Neural progenitor cell (in vitro differentiated cells): ENCODE measurements at regions not wholly inside any gene's neighbourhood (a gene's known extent, or its start where the extent isn't known, plus 50 kb on each side); places are given as distances from the start of the nearest gene placed in this dataset.

Experiments used
- DNase-seq: peaks from one replicate; pipeline ENCODE4 v3.0.0-alpha.2; 2016; ENCODE audit warnings: low spot score
- H2AFZ ChIP-seq: fragments of 200-600 bp; sonication (generic); replicated peaks from 2 replicates; pipeline ENCODE4 v1.6.1; 2016; ENCODE audit warnings: antibody characterized with exemption
- H3F3A ChIP-seq: fragments of 200-600 bp; sonication (generic); 2 replicates; pipeline ENCODE4 v1.6.1; 2016; ENCODE audit warnings: antibody characterized with exemption, low read depth
- H3K27ac ChIP-seq: fragments of 200-600 bp; sonication (generic); 2 replicates; pipeline ENCODE4 v1.5.1; 2016; ENCODE audit warnings: mild to moderate bottlenecking
- H3K27me3 ChIP-seq: fragments of 200-600 bp; sonication (generic); 2 replicates; pipeline ENCODE4 v1.6.1; 2016; ENCODE audit warnings: mild to moderate bottlenecking, moderate library complexity
- H3K36me3 ChIP-seq: fragments of 200-600 bp; sonication (generic); 2 replicates; pipeline ENCODE4 v1.5.1; 2016
- H3K4me1 ChIP-seq: fragments of 200-600 bp; sonication (generic); 2 replicates; pipeline ENCODE4 v1.6.1; 2016; ENCODE audit warnings: mixed run types
- H3K4me2 ChIP-seq: fragments of 200-600 bp; sonication (generic); 2 replicates; pipeline ENCODE4 v1.6.1; 2016
- H3K4me3 ChIP-seq: fragments of 200-600 bp; sonication (generic); 2 replicates; pipeline ENCODE4 v1.5.1; 2016
- H3K79me2 ChIP-seq: fragments of 200-600 bp; sonication (generic); 2 replicates; pipeline ENCODE4 v1.6.1; 2016; ENCODE audit warnings: low read depth
- H3K9ac ChIP-seq: fragments of 200-600 bp; sonication (generic); 2 replicates; pipeline ENCODE4 v1.6.1; 2016
- H3K9me3 ChIP-seq: fragments of 200-600 bp; sonication (generic); 2 replicates; pipeline ENCODE4 v1.5.1; 2016; ENCODE audit warnings: low read depth
- H4K20me1 ChIP-seq: fragments of 200-600 bp; sonication (generic); 2 replicates; pipeline ENCODE4 v1.6.1; 2016; ENCODE audit warnings: low read depth
- H3K27ac Mint-ChIP-seq: 3 replicates; pipeline ENCODE4 v1.8.0; 2021; ENCODE audit warnings: mixed read lengths
- H3K27me3 Mint-ChIP-seq: 2 replicates; pipeline ENCODE4 v1.8.0; 2022; ENCODE audit warnings: low read depth, mild to moderate bottlenecking, inconsistent platforms, moderate library complexity, mixed read lengths; ENCODE audit not compliant: insufficient read depth
- H3K36me3 Mint-ChIP-seq: 3 replicates; pipeline ENCODE4 v1.8.0; 2021; ENCODE audit warnings: mixed read lengths
- H3K4me1 Mint-ChIP-seq: 3 replicates; pipeline ENCODE4 v1.8.0; 2021; ENCODE audit warnings: mixed read lengths
- H3K4me3 Mint-ChIP-seq: 3 replicates; pipeline ENCODE4 v1.8.0; 2021; ENCODE audit warnings: mild to moderate bottlenecking, moderate library complexity, mixed read lengths
- H3K9me3 Mint-ChIP-seq: 3 replicates; pipeline ENCODE4 v1.8.0; 2020; ENCODE audit warnings: mixed read lengths
- CTCF ChIP-seq: fragments of 200-600 bp; sonication (generic); IDR thresholded peaks from 2 replicates; pipeline ENCODE4 v1.5.1; 2017; ENCODE audit warnings: antibody characterized with exemption, mild to moderate bottlenecking
- EZH2 ChIP-seq: fragments of 200-600 bp; sonication (generic); IDR thresholded peaks from 2 replicates; pipeline ENCODE4 v1.6.1; 2017; ENCODE audit warnings: antibody characterized with exemption, mild to moderate bottlenecking, moderate library complexity
- EZH2phosphoT487 ChIP-seq: fragments of 200-600 bp; sonication (generic); IDR thresholded peaks from 2 replicates; pipeline ENCODE4 v1.6.1; 2017; ENCODE audit warnings: antibody characterized with exemption

DNA sequence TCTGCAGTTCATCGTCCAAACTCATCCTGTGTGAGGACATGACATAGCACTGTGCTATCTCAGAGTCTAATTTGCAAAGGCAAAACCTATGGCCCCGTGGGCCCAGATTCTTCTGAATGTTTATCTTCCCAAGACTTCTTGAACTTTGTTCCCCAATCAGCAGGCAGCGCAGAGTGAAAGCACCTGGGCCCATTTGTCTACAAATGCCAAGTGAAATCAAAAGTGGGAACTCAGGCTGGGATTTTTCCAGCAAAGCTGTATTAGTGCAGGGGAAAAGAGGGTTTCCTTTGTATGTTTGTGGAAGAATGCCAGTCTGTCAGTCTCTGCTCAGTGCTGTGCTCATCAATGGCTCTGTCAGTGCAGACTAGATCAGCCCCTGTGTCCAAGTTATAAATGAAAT lies 55.8 kb downstream of the FOXD1 start:
- H3K79me2 ChIP-seq: no peaks in the 10 kb centered on the region
- H2AFZ ChIP-seq: no peak overlapping the region
- no peaks in the 10 kb centered on the region for H3K27me3 ChIP-seq
- H3K9me3 Mint-ChIP-seq: no peaks in the 10 kb centered on the region
- no peak overlapping the region for H3K4me3 Mint-ChIP-seq
- H3K4me3 ChIP-seq: no peak overlapping the region
- no peaks in the 10 kb centered on the region for H3K36me3 ChIP-seq
- no peaks in the 10 kb centered on the region for H3K9me3 ChIP-seq
- H3K27ac Mint-ChIP-seq: no peak overlapping the region
- no peak for TF ChIP-seq CTCF
- no peak for TF ChIP-seq EZH2
- no peak for TF ChIP-seq EZH2phosphoT487
- H3K4me1 ChIP-seq: peaks cover 10% of the 10 kb centered on the region
- no peak overlapping the region for H3K4me2 ChIP-seq
- no peaks in the 10 kb centered on the region for H4K20me1 ChIP-seq
- H3K27me3 Mint-ChIP-seq: peaks cover 6% of the 10 kb centered on the region
- H3F3A ChIP-seq: peaks cover 6% of the 10 kb centered on the region
- no peak overlapping the region for H3K9ac ChIP-seq
- no peak overlapping the region for H3K27ac ChIP-seq
- no peaks in the 10 kb centered on the region for H3K36me3 Mint-ChIP-seq
- H3K4me1 Mint-ChIP-seq: peaks cover 7% of the 10 kb centered on the region
- no peak for DNase-seq

DNA sequence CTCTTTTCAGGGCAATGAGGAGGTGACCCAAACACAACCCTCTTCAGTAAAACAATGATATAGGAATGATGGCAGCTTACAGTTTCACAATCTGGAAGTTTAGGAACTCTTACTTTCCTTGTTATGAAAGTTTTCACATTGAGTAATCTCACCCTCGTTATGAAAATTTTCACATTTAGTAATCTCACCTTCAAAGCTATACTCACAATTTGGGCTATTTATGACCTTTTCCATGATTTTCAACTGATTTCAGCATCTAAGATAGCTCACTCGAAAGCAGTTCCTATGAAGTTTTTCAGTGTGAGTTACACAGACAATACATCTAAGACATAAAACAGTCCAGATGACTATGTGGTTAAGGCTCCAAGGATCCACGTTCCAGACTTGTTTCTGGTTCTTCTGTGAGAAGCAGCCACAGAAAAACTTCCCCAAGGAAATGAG lies 57.1 kb downstream of the FOXD1 start:
- Histone ChIP-seq H3K27ac (no peak overlapping the region), H4K20me1 (no peaks in the 10 kb centered on the region), H2AFZ (no peak overlapping the region), H3K4me1 (peaks cover 10% of the 10 kb centered on the region), H3K79me2 (no peaks in the 10 kb centered on the region), H3K9ac (no peak overlapping the region), H3K27me3 (no peaks in the 10 kb centered on the region), H3K9me3 (no peaks in the 10 kb centered on the region), H3F3A (peaks cover 6% of the 10 kb centered on the region), H3K4me3 (no peak overlapping the region), H3K4me2 (no peak overlapping the region), H3K36me3 (no peaks in the 10 kb centered on the region)
- Mint-ChIP-seq H3K27me3 (peaks cover 6% of the 10 kb centered on the region), H3K36me3 (no peaks in the 10 kb centered on the region), H3K4me3 (no peak overlapping the region), H3K4me1 (peaks cover 7% of the 10 kb centered on the region), H3K9me3 (no peaks in the 10 kb centered on the region), H3K27ac (no peak overlapping the region)
- DNase-seq: no peak
- TF ChIP-seq EZH2 (no peak), EZH2phosphoT487 (no peak), CTCF (no peak)

- Histone ChIP-seq H2AFZ (no peak overlapping the region), H4K20me1 (no peaks in the 10 kb centered on the region), H3K79me2 (no peaks in the 10 kb centered on the region), H3K4me1 (peaks cover 10% of the 10 kb centered on the region), H3K4me3 (no peak overlapping the region), H3K27ac (no peak overlapping the region), H3K9ac (no peak overlapping the region), H3K27me3 (no peaks in the 10 kb centered on the region), H3K9me3 (no peaks in the 10 kb centered on the region), H3K36me3 (no peaks in the 10 kb centered on the region), H3K4me2 (no peak overlapping the region), H3F3A (peaks cover 6% of the 10 kb centered on the region)
- DNase-seq: no peak
- H3K27ac Mint-ChIP-seq: no peak overlapping the region
- peaks cover 7% of the 10 kb centered on the region for H3K4me1 Mint-ChIP-seq
- H3K4me3 Mint-ChIP-seq: no peak overlapping the region
- H3K9me3 Mint-ChIP-seq: peaks cover 3% of the 10 kb centered on the region
- no peaks in the 10 kb centered on the region for H3K36me3 Mint-ChIP-seq
- TF ChIP-seq EZH2 (no peak), CTCF (no peak), EZH2phosphoT487 (no peak)
- peaks cover 6% of the 10 kb centered on the region for H3K27me3 Mint-ChIP-seq
Measured at GRCh38 chr5:73390972-73391371, 57.6 kb downstream of the FOXD1 start.
